Sigmoid colon (tissue), 6 donors: ENCODE measurements at regions not wholly inside any gene's neighbourhood (a gene's known extent, or its start where the extent isn't known, plus 50 kb on each side); places are given as distances from the start of the nearest gene placed in this dataset.

ENCODE experiments used
- DNase-seq: peaks from one replicate; pipeline ENCODE4 v3.0.0-alpha.2; 2019
- H3K27ac ChIP-seq, 4 donors: fragments of 200-600 bp; sonication (generic); one replicate each; pipeline ENCODE4 v1.5.1; 2016 to 2019; ENCODE audit warnings: mild to moderate bottlenecking in 1 of 4
- H3K27me3 ChIP-seq, 3 donors: fragments of 200-600 bp; sonication (generic); one replicate each; pipeline ENCODE4 v1.5.1; 2019; ENCODE audit warnings: mild to moderate bottlenecking in 1 of 3
- H3K36me3 ChIP-seq, 4 donors: fragments of 200-600 bp; sonication (generic); one replicate each; pipeline ENCODE4 v1.5.1; 2016 to 2019
- H3K4me1 ChIP-seq, 4 donors: fragments of 200-600 bp; sonication (generic); one replicate each; pipeline ENCODE4 v1.5.1; 2017 to 2019
- H3K4me3 ChIP-seq, 4 donors: fragments of 200-600 bp; sonication (generic); one replicate each; pipeline ENCODE4 v1.5.1; 2017 to 2019; ENCODE audit warnings: mild to moderate bottlenecking in 2 of 4, moderate library complexity in 1 of 4
- H3K9me3 ChIP-seq, 4 donors: fragments of 200-600 bp in 3 of 4; sonication (generic) in 3 of 4; one replicate each; pipeline versions ENCODE4 v1.5.1 to v1.6.1; 2013 to 2019
- CTCF ChIP-seq, 4 experiments: fragments of 450-650 bp in 3 of 4; fragments of 200-600 bp in 1 of 4; IDR thresholded peaks; one replicate each; pipeline ENCODE4 v1.5.1; 2016 to 2019; ENCODE audit warnings: antibody characterized with exemption in 4 of 4, mild to moderate bottlenecking in 3 of 4, moderate library complexity in 2 of 4
- EP300 ChIP-seq, 4 donors: sonication (generic); formaldehyde crosslinking; IDR thresholded peaks; one replicate each; pipeline ENCODE4 v1.6.1; 2017; ENCODE audit warnings: antibody characterized with exemption in 4 of 4
- POLR2A ChIP-seq, 2 donors: fragments of 450-650 bp; IDR thresholded peaks; one replicate each; pipeline ENCODE4 v1.6.1; 2016; ENCODE audit warnings: antibody characterized with exemption in 2 of 2, mild to moderate bottlenecking in 2 of 2, moderate library complexity in 2 of 2
- POLR2AphosphoS5 ChIP-seq, 4 donors: sonication (generic); formaldehyde crosslinking; IDR thresholded peaks; one replicate each; pipeline ENCODE4 v1.6.1; 2017; ENCODE audit warnings: antibody characterized with exemption in 4 of 4
- WGBS, 2 donors: extraction: QIAGEN DNeasy Blood & Tissue Kit; methylation state at CpG; one replicate each; pipeline ENCODE4 v1.1.7; 2013; 5-methylcytosine and 5-hydroxymethylcytosine counted together
- intact Hi-C: fragments of 100-400 bp; cut with DNase I; formaldehyde crosslinking; loops from one replicate; pipeline ENCODE4 v1.15.1; 2023
- donor health status: healthy with polysubstance abuse.
- donor health status: healthy.

- Histone ChIP-seq H3K4me1 (no peaks in the 10 kb centered on the region), H3K27me3 (no peaks in the 10 kb centered on the region), H3K36me3 (no peaks in the 10 kb centered on the region), H3K4me3 (no peak overlapping the region), H3K9me3 (no peaks in the 10 kb centered on the region), H3K27ac (no peak overlapping the region)
- WGBS, 2 donors = 90 to 91% methylated on average over 1 of the region's 1 CpG
- intact Hi-C loops = no loop called here
- no peak for DNase-seq
- TF ChIP-seq EP300 (IDR thresholded peaks at IDR 0.05) = no peak
- TF ChIP-seq POLR2AphosphoS5 (IDR thresholded peaks at IDR 0.05) = no peak
- TF ChIP-seq POLR2A (IDR thresholded peaks at IDR 0.05) = no peak
- TF ChIP-seq CTCF (IDR thresholded peaks at IDR 0.05) = no peak
Observed at GRCh38 chr19:31179471-31179852, 169.8 kb downstream of the TSHZ3 start.

GRCh38 chr19:31178833-31179470, 170.3 kb downstream of the TSHZ3 start:
- no peak for DNase-seq
- H3K4me3 ChIP-seq = no peak overlapping the region
- no peaks in the 10 kb centered on the region for H3K27me3 ChIP-seq
- intact Hi-C loops = no loop called here
- TF ChIP-seq EP300 (IDR thresholded peaks at IDR 0.05) (no peak), CTCF (IDR thresholded peaks at IDR 0.05) (no peak), POLR2A (IDR thresholded peaks at IDR 0.05) (no peak), POLR2AphosphoS5 (IDR thresholded peaks at IDR 0.05) (no peak)
- 61 to 88% methylated on average over 1 of the region's 1 CpG for WGBS, 2 donors
- no peaks in the 10 kb centered on the region for H3K36me3 ChIP-seq
- no peaks in the 10 kb centered on the region for H3K4me1 ChIP-seq
- no peak overlapping the region for H3K27ac ChIP-seq
- no peaks in the 10 kb centered on the region for H3K9me3 ChIP-seq

GRCh38 chr19:31177246-31177645, 172.0 kb downstream of the TSHZ3 start:
- H3K9me3 ChIP-seq = no peaks in the 10 kb centered on the region
- TF ChIP-seq CTCF (IDR thresholded peaks at IDR 0.05) (no peak), POLR2A (IDR thresholded peaks at IDR 0.05) (no peak), EP300 (IDR thresholded peaks at IDR 0.05) (no peak), POLR2AphosphoS5 (IDR thresholded peaks at IDR 0.05) (no peak)
- 56 to 66% methylated on average over 5 of the region's 5 CpGs for WGBS, 2 donors
- DNase-seq = no peak
- H3K36me3 ChIP-seq = no peaks in the 10 kb centered on the region
- H3K27ac ChIP-seq = no peak overlapping the region
- no peaks in the 10 kb centered on the region for H3K27me3 ChIP-seq
- no peak overlapping the region for H3K4me3 ChIP-seq
- no peaks in the 10 kb centered on the region for H3K4me1 ChIP-seq
- intact Hi-C loops = no loop called here

- intact Hi-C loops = no loop called here
- Histone ChIP-seq H3K27ac (no peak overlapping the region), H3K36me3 (no peaks in the 10 kb centered on the region), H3K4me1 (no peaks in the 10 kb centered on the region), H3K4me3 (no peak overlapping the region), H3K9me3 (no peaks in the 10 kb centered on the region), H3K27me3 (no peaks in the 10 kb centered on the region)
- 95% methylated on average over 3 of the region's 3 CpGs for WGBS, 2 donors
- TF ChIP-seq POLR2AphosphoS5 (IDR thresholded peaks at IDR 0.05) (no peak), EP300 (IDR thresholded peaks at IDR 0.05) (no peak), CTCF (IDR thresholded peaks at IDR 0.05) (no peak), POLR2A (IDR thresholded peaks at IDR 0.05) (no peak)
- DNase-seq = no peak
Observed at GRCh38 chr19:31175564-31176348, 173.5 kb downstream of the TSHZ3 start.
